SK-N-SH treated with all-trans-retinoic acid at 6 μM for 48 hours (cell line): ENCODE measurements at regions not wholly inside any gene's neighbourhood (a gene's known extent, or its start where the extent isn't known, plus 50 kb on each side); places are given as distances from the start of the nearest gene placed in this dataset.

Experiments used
- ATAC-seq: fragments of 200-7000 bp; cut with Tn5 transposase; 3 replicates; pipeline ENCODE4 v1.9.1; 2020; ENCODE audit warnings: mild to moderate bottlenecking, moderate library complexity
- BACH2 ChIP-seq: fragments of 250-450 bp; sonication (Bioruptor Pico); IDR thresholded peaks from 2 replicates; pipeline ENCODE4 v1.9.0; 2021; ENCODE audit warnings: mild to moderate bottlenecking, borderline replicate concordance
- CSRNP3 ChIP-seq: fragments of 250-450 bp; sonication (Bioruptor Pico); IDR thresholded peaks from 2 replicates; pipeline ENCODE4 v1.5.1; 2021; ENCODE audit warnings: mild to moderate bottlenecking, moderate library complexity
- ESRRG ChIP-seq: fragments of 250-450 bp; sonication (Bioruptor Pico); IDR thresholded peaks from 2 replicates; pipeline ENCODE4 v1.6.1; 2021; ENCODE audit warnings: mild to moderate bottlenecking
- GLIS3 ChIP-seq: fragments of 250-450 bp; sonication (Bioruptor Pico); IDR thresholded peaks from 2 replicates; pipeline ENCODE4 v1.5.0; 2020; ENCODE audit warnings: mild to moderate bottlenecking, moderate library complexity
- ISL1 ChIP-seq: fragments of 250-450 bp; sonication (Bioruptor Pico); IDR thresholded peaks from 2 replicates; pipeline ENCODE4 v2.1.2; 2022; ENCODE audit warnings: mild to moderate bottlenecking, moderate library complexity
- OSR1 ChIP-seq: fragments of 250-450 bp; sonication (Bioruptor Pico); IDR thresholded peaks from 2 replicates; pipeline ENCODE4 v1.8.0; 2022; ENCODE audit warnings: moderate library complexity, mild to moderate bottlenecking, inconsistent platforms
- PATZ1 ChIP-seq: fragments of 250-450 bp; sonication (Bioruptor Pico); IDR thresholded peaks from 2 replicates; pipeline ENCODE4 v1.8.0; 2020; ENCODE audit warnings: mild to moderate bottlenecking, moderate library complexity, borderline replicate concordance
- POU6F1 ChIP-seq: fragments of 250-450 bp; sonication (Bioruptor Pico); IDR thresholded peaks from 2 replicates; pipeline ENCODE4 v1.8.0; 2021; ENCODE audit warnings: low read depth, mild to moderate bottlenecking, moderate library complexity, borderline replicate concordance
- PPARA ChIP-seq: fragments of 250-450 bp; sonication (Bioruptor Pico); IDR thresholded peaks from 2 replicates; pipeline ENCODE4 v1.5.0; 2020; ENCODE audit warnings: mild to moderate bottlenecking, borderline replicate concordance
- RARB ChIP-seq: fragments of 250-450 bp; sonication (Bioruptor Pico); IDR thresholded peaks from 2 replicates; pipeline ENCODE4 v1.8.0; 2021; ENCODE audit warnings: mild to moderate bottlenecking, moderate library complexity
- SNAI2 ChIP-seq: fragments of 250-450 bp; sonication (Bioruptor Pico); IDR thresholded peaks from 2 replicates; pipeline ENCODE4 v1.5.0; 2020; ENCODE audit warnings: mild to moderate bottlenecking, moderate library complexity
- TCF4 ChIP-seq: fragments of 250-450 bp; sonication (Bioruptor Pico); IDR thresholded peaks from 2 replicates; pipeline ENCODE4 v1.8.0; 2021; ENCODE audit warnings: mild to moderate bottlenecking, moderate library complexity, borderline replicate concordance
- TOX ChIP-seq: fragments of 250-450 bp; sonication (Bioruptor Pico); IDR thresholded peaks from 2 replicates; pipeline ENCODE4 v1.8.0; 2021; ENCODE audit warnings: mild to moderate bottlenecking, moderate library complexity, borderline replicate concordance
- TSHZ2 ChIP-seq: fragments of 250-450 bp; sonication (Bioruptor Pico); IDR thresholded peaks from 2 replicates; pipeline ENCODE4 v1.5.0; 2020; ENCODE audit warnings: mild to moderate bottlenecking, moderate library complexity
- ZC3H10 ChIP-seq: fragments of 250-450 bp; sonication (Bioruptor Pico); IDR thresholded peaks from 2 replicates; pipeline ENCODE4 v1.5.1; 2021; ENCODE audit warnings: mild to moderate bottlenecking, moderate library complexity
- ZFP30 ChIP-seq: fragments of 450-650 bp; formaldehyde crosslinking; IDR thresholded peaks from 2 replicates; pipeline ENCODE4 v1.5.0; 2022; ENCODE audit warnings: mild to moderate bottlenecking, moderate library complexity
- ZNF565 ChIP-seq: fragments of 450-650 bp; formaldehyde crosslinking; conservative IDR thresholded peaks from 2 replicates; pipeline ENCODE4 v1.5.0; 2020; ENCODE audit warnings: low read depth, mild to moderate bottlenecking, moderate library complexity
- ZNF70 ChIP-seq: fragments of 450-650 bp; formaldehyde crosslinking; IDR thresholded peaks from 2 replicates; pipeline ENCODE4 v1.5.0; 2020; ENCODE audit warnings: mild to moderate bottlenecking, moderate library complexity
- ZNF8 ChIP-seq: fragments of 450-650 bp; formaldehyde crosslinking; IDR thresholded peaks from 2 replicates; pipeline ENCODE4 v1.5.0; 2020; ENCODE audit warnings: mild to moderate bottlenecking, moderate library complexity

GRCh38 chr10:131461093-131461492 is 149.6 kb upstream of the TCERG1L start (continued):
- TF ChIP-seq TSHZ2 (CRISPR knock-in tag): no peak
- no peak for TF ChIP-seq ZNF8
- no peak for TF ChIP-seq TCF4 (CRISPR knock-in tag)
- no peak for TF ChIP-seq ZNF70 (CRISPR knock-in tag)
- no peak for TF ChIP-seq ESRRG (CRISPR knock-in tag)
- no peak for TF ChIP-seq CSRNP3 (CRISPR knock-in tag)
- TF ChIP-seq TOX (CRISPR knock-in tag): no peak

- ATAC-seq: no peak
- TF ChIP-seq ZFP30 (CRISPR knock-in tag) (no peak), SNAI2 (no peak), ISL1 (CRISPR knock-in tag) (no peak), ZNF8 (no peak), ESRRG (CRISPR knock-in tag) (no peak), TOX (CRISPR knock-in tag) (no peak), PATZ1 (no peak), TCF4 (CRISPR knock-in tag) (no peak), GLIS3 (CRISPR knock-in tag) (no peak)
These were observed 153.3 kb upstream of the TCERG1L start for GRCh38 chr10:131464789-131465188.

- no peak for ATAC-seq
- TF ChIP-seq ZNF565 (CRISPR knock-in tag) (no peak), ZC3H10 (no peak), PPARA (CRISPR knock-in tag) (no peak), POU6F1 (CRISPR knock-in tag) (no peak), GLIS3 (CRISPR knock-in tag) (no peak), BACH2 (no peak), PATZ1 (no peak), OSR1 (CRISPR knock-in tag) (no peak), CSRNP3 (CRISPR knock-in tag) (no peak), RARB (no peak)
These were observed 158.0 kb upstream of the TCERG1L start for GRCh38 chr10:131469551-131469950.
